HG02642 (cell line): ENCODE measurements at regions not wholly inside any gene's neighbourhood (a gene's known extent, or its start where the extent isn't known, plus 50 kb on each side); places are given as distances from the start of the nearest gene placed in this dataset.

Experiments
- ATAC-seq: cut with Tn5 transposase; IDR thresholded peaks from one replicate; pipeline ENCODE4 v1.9.1; 2021; ENCODE audit warnings: mild to moderate bottlenecking; ENCODE audit not compliant: unreplicated experiment, poor library complexity

DNA sequence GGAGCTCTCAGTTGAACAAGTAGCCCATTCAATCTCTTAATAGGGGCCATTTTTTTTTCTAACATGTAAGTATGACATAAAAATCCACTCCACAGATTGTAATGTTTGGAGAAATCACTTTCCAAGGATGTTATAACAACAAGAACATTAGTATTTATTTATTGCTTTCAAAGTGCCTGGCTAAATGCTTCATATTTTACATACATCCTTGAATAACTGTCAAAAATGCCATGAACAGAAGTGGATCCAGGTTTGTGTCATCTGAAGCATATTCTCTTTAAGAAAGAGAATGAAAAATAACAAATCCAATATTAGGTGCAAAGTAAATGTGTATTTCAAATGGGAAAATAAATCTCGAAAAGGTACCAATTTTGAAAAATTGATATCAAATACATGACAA, 344.0 kb upstream of the FAT3 start:
- ATAC-seq = no peak

DNA sequence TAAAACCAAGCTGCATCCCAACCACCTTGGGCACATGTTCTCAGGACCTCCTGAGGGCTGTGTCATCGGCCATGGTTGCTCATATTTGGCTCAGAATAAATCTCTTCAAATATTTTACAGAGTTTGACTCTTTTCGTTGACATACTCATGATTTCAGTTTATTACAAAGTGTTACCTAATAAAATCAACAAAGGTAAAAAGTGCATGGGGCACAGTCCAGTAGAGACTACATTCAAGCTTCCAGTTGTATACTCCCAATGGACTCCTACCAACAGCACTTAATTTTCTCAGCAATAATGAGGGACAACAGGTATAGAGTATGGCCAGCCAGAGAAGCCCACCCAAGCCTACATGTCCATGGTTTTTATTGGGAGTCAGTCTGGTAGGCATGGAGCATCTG, 347.9 kb upstream of the FAT3 start:
- no peak for ATAC-seq

- ATAC-seq = no peak
These were observed 352.4 kb upstream of the FAT3 start for GRCh38 chr11:91872243-91872642.

GRCh38 chr11:91871791-91872190, 352.8 kb upstream of the FAT3 start:
- ATAC-seq = no peak

DNA sequence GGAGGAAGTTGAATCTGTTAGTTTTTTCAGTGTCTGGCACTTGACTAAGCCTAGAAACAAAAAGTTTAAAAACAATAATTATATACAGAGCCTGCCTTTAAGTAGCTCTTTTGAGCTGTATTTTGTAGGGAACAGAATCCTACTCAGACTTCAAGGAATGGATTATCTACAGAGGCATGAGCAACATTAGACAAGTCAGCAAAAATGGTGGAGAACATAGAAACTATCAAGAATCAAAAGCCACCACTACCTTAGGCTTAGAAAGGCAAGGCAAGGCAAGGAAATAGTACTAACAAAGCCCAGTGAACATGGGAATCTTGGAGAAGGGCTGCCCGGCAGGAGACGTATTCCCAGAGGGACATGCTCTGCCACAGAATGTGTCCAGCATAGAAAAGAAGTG, 353.6 kb upstream of the FAT3 start:
- no peak for ATAC-seq

- ATAC-seq = no peak
These were observed 354.9 kb upstream of the FAT3 start for GRCh38 chr11:91869686-91870085.

GRCh38 chr11:91866642-91867041, 358.0 kb upstream of the FAT3 start:
- no peak for ATAC-seq

GRCh38 chr11:91860661-91861060, 364.0 kb upstream of the FAT3 start:
- ATAC-seq = no peak

GRCh38 chr11:91859666-91860065, 365.0 kb upstream of the FAT3 start:
- no peak for ATAC-seq

DNA sequence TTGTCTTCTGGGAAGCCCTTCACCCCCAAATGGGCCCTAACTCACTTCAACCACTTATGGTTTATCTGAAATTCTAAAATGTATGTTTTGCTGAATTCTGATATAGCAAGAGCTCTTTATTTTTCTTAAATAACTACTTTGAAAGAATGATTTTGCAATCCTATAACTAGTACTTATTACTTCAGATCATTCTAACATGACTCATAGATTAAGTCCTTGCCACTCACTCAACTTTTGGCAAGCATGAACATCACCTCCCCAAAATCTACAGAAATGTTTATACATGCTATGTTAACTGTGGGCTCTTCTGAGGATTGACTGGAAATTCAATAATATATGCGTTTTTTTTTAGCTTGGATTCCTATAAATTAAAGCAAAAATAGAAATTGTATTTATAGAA, 367.4 kb upstream of the FAT3 start:
- no peak for ATAC-seq

- ATAC-seq = no peak
These were observed 369.8 kb upstream of the FAT3 start for GRCh38 chr11:91854780-91855179.

DNA sequence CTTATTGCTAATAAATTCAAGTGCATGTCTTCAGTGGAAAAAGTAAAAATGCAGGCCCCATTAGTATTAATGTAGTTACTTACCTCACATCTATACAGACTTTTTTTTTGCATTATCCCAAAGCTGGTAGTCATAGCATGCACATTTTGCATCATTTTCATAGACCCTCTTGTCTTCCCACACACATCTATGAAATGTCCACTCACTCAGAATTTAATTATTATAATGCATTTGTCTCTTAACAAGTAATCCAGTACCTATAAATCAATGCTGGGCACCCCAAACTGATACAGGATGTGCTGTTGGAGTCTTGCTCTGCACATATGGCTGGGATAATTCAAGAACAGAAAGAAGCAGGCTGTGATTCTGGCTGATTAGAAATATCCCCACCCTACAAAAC, 370.4 kb upstream of the FAT3 start:
- no peak for ATAC-seq

- ATAC-seq = no peak
These were observed 372.7 kb upstream of the FAT3 start for GRCh38 chr11:91851908-91852307.

- no peak for ATAC-seq
These were observed 373.9 kb upstream of the FAT3 start for GRCh38 chr11:91850533-91851275.

- no peak for ATAC-seq
These were observed 374.6 kb upstream of the FAT3 start for GRCh38 chr11:91850021-91850420.

- ATAC-seq = no peak
These were observed 378.0 kb upstream of the FAT3 start for GRCh38 chr11:91846649-91847048.

GRCh38 chr11:91846002-91846401, 378.6 kb upstream of the FAT3 start:
- ATAC-seq = no peak

GRCh38 chr11:91840640-91841240, 383.9 kb upstream of the FAT3 start:
- no peak for ATAC-seq

- no peak for ATAC-seq
These were observed 386.9 kb upstream of the FAT3 start for GRCh38 chr11:91837411-91838330.

- no peak for ATAC-seq
These were observed 389.5 kb upstream of the FAT3 start for GRCh38 chr11:91835051-91835560.

GRCh38 chr11:91828901-91829300, 395.7 kb upstream of the FAT3 start:
- ATAC-seq = no peak
